ENCODE measurements at regions not wholly inside any gene's neighbourhood (a gene's known extent, or its start where the extent isn't known, plus 50 kb on each side); places are given as distances from the start of the nearest gene placed in this dataset.

DNA sequence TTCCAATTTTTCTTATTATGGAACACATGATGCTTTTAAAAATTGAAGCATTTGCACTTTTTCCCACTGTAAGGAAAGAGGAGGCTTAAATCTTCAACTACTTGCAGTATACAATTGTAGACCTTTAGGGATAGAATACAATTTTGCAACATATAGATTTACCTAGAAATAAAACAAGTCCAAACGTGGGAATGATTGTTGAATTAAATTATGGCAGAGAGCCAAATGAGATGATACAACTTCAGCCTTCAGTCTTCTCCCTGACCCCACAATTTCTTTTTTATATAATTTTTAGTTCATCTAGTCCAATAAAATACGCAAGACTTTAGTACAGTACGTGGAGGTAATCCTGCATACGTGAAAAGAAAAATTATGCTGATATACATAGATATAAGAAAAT is 666.5 kb downstream of the SLC16A7 start:
- no peaks in the 10 kb centered on the region for H3K9me3 Mint-ChIP-seq
- no peak overlapping the region for H3K27ac Mint-ChIP-seq
- no peak overlapping the region for H3K4me3 Mint-ChIP-seq
- no peaks in the 10 kb centered on the region for H3K4me1 Mint-ChIP-seq
- DNase-seq, result no peak
- CTCF ChIA-PET, result no interaction called here
- no peaks in the 10 kb centered on the region for H3K36me3 Mint-ChIP-seq
- H3K27me3 Mint-ChIP-seq, result no peaks in the 10 kb centered on the region

DNA sequence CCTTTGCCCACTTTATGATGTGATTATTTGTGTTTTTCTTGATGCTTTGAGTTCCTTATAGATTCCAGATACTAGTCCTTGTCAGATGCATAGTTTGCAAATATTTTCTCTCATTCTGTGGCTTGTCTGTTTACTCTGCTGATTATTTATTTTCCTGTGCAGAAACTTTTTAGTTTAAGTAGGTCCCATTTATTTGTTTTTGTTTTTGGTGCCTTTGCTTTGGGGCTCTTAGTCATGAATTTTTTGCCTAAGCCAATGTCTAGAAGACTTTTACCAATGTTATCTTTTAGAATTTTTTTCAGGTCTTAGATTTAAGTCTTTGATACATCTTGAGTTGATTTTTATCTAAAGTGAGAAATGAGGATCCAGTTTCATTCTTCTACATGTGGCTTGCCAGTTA is 667.3 kb downstream of the SLC16A7 start:
- Mint-ChIP-seq H3K4me3 (no peak overlapping the region), H3K27ac (no peak overlapping the region)
- CTCF ChIA-PET, result no interaction called here

DNA sequence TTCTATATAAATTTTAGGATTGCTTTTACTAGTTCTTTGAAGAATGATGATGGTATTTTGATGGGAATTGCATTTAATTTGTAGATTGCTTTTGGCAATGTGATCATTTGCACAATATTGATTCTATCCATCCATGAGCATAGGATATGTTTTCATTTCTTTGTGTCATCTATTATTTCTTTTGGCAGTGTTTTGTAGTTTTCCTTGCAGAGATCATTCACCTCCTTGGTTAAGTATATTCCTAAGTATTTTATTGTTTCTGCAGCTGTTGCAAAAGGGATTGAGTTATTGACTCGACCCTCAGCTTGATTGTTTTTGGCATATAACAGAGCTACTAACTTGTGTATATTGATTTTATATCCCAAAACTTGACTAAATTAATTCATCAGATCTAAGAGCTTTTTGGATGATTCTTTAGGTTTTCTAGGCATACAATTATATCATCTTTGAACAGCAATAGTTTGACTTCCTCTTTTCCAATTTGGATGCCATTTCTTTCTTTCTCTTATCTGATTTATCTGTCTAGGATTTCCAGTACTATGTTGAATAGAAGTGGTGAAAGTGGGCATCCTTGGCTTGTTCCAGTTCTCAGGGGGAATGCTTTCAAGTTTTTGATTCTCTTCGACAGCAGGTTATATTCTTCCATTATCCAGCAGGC is 668.1 kb downstream of the SLC16A7 start:
- no peak overlapping the region for H3K4me3 Mint-ChIP-seq
- no peak overlapping the region for H3K27ac Mint-ChIP-seq
- DNase-seq, result no peak
- H3K9me3 Mint-ChIP-seq, result no peaks in the 10 kb centered on the region
- H3K27me3 Mint-ChIP-seq, result no peaks in the 10 kb centered on the region
- CTCF ChIA-PET, result no interaction called here
- no peaks in the 10 kb centered on the region for H3K36me3 Mint-ChIP-seq
- no peaks in the 10 kb centered on the region for H3K4me1 Mint-ChIP-seq

More for the DNA sequence above, 667.3 kb downstream of the SLC16A7 start:
- Mint-ChIP-seq H3K36me3 (no peaks in the 10 kb centered on the region), H3K4me1 (no peaks in the 10 kb centered on the region), H3K9me3 (no peaks in the 10 kb centered on the region), H3K27me3 (no peaks in the 10 kb centered on the region)
- no peak for DNase-seq

DNA sequence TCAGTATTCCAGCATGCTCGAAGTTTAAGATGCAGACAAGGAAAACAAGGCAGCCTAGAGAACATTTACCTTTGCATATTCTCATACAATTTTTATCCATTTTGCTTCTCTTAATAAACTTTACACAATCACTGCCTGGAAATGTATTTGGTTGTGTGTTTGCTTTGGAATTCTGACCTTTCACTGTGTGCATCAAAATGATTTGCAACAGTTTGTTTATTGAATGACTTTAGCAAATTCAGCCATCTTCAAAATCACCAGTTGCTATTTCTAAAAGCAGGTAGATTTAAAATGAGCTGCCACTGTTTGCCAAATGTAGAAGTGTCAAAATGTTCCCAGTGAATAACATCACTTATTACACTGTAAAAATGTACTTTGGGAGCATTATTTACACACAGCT is 669.9 kb downstream of the SLC16A7 start:
- DNase-seq, result no peak
- no peak overlapping the region for H3K4me3 Mint-ChIP-seq
- H3K4me1 Mint-ChIP-seq, result no peaks in the 10 kb centered on the region
- H3K27ac Mint-ChIP-seq, result no peak overlapping the region
- H3K27me3 Mint-ChIP-seq, result no peaks in the 10 kb centered on the region
- CTCF ChIA-PET, result no interaction called here
- no peaks in the 10 kb centered on the region for H3K36me3 Mint-ChIP-seq
- peaks cover 2% of the 10 kb centered on the region for H3K9me3 Mint-ChIP-seq

DNA sequence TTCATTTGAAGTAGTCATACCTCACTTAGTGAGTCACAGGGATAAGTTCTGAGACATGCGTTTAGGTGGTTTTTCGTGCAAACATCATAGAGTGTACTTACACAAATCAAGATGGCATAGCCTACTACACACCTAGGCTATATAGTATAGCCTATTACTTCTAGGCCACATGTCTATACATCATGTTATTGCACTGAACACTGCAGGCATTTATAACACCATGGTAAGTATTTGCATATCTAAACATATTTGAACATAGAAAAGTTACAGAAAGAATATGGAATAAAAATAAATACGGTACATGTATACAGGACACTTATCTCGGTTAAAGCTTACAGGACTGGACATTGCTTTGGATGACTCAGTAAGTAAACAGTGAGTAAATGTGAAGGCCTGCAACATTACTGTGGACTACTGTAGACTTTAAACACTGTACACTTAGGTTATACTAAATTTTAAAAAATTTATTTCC is 670.6 kb downstream of the SLC16A7 start:
- no peak for DNase-seq
- Mint-ChIP-seq H3K4me1 (no peaks in the 10 kb centered on the region), H3K27me3 (no peaks in the 10 kb centered on the region)

DNA sequence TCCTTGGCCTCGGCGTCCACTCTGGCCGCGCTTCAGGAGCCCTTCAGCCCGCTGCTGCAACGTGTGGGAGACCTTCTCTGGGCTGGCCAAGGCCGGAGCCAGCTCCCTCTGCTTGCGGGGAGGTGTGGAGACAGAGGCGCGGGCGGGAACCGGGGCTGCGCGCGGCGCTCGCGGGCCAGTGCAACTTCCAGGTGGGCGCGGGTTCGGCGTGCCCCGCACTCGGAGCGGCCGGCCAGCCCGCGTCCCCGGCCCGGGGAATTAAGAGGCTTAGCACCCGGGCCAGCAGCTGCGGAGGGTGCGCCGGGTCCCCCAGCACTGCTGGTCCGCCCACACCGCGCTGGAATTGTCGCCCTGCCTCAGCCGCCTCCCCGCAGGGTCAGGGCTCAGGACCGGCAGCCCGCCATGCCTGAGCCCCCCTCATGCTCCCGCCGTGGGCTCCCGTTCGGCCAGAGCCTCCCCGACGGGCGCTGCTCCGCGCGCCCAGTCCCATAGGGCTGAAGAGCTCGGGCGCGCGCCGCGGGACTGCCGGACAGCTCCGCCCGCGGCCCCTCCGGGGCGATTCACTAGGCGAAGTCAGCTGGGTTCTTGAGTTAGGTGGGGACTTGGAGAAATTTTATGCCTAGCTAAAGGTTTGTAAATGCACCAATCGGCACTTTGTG is 673.9 kb downstream of the SLC16A7 start:
- H3K9me3 Mint-ChIP-seq, result peaks cover 7% of the 10 kb centered on the region

More for the DNA sequence above, 670.6 kb downstream of the SLC16A7 start:
- H3K36me3 Mint-ChIP-seq, result no peaks in the 10 kb centered on the region
- no peak overlapping the region for H3K27ac Mint-ChIP-seq
- H3K9me3 Mint-ChIP-seq, result peaks cover 7% of the 10 kb centered on the region
- CTCF ChIA-PET, result no interaction called here
- no peak overlapping the region for H3K4me3 Mint-ChIP-seq

DNA sequence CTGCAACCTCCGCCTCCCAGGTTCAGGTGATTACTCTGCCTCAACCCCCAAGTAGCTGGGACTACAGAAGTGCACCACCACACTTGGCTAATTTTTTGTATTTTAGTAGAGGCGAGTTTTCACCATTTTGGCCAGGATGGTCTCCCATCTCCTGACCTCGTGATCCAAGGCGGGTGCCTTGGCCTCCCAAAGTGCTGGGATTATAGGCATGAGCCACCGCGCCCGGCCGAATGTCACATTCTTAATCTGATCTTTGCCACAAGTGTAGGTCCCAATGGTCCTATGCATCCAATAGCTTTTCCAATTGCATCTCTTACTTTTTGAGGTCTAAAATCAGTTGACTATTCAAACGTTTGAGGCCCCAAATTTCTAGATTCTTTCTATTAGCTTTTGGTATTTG is 676.0 kb downstream of the SLC16A7 start:
- Mint-ChIP-seq H3K4me1 (no peaks in the 10 kb centered on the region), H3K9me3 (peaks cover 7% of the 10 kb centered on the region), H3K27ac (no peak overlapping the region), H3K27me3 (no peaks in the 10 kb centered on the region), H3K4me3 (no peak overlapping the region), H3K36me3 (no peaks in the 10 kb centered on the region)
- CTCF ChIA-PET, result no interaction called here
- DNase-seq, result no peak

More for the DNA sequence above, 673.9 kb downstream of the SLC16A7 start:
- Mint-ChIP-seq H3K4me1 (no peaks in the 10 kb centered on the region), H3K27ac (no peak overlapping the region), H3K27me3 (no peaks in the 10 kb centered on the region), H3K4me3 (no peak overlapping the region), H3K36me3 (no peaks in the 10 kb centered on the region)
- no peak for DNase-seq
- CTCF ChIA-PET, result no interaction called here

DNA sequence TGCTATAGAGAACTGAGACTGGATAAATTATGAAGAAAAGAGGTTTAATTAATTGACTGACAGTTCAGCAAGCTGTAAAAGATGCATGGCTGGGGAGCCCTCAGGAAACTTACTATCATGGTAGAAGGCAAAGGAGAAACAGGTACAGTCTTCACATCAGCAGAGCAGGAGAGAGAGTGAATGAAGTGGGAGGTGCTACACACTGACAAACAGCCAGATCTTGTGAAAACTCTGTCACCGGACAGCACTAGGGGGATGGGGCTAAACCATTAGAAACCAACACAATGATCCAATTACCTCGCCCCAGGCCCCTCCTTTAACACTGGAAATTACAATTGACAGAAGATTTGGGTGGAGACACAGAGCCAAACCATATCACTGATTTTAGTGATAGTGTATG is 682.4 kb downstream of the SLC16A7 start:
- CTCF ChIA-PET, result no interaction called here
- Mint-ChIP-seq H3K9me3 (peaks cover under 1% of the 10 kb centered on the region), H3K4me1 (no peaks in the 10 kb centered on the region), H3K36me3 (no peaks in the 10 kb centered on the region), H3K27ac (no peak overlapping the region), H3K4me3 (no peak overlapping the region), H3K27me3 (no peaks in the 10 kb centered on the region)
- no peak for DNase-seq

DNA sequence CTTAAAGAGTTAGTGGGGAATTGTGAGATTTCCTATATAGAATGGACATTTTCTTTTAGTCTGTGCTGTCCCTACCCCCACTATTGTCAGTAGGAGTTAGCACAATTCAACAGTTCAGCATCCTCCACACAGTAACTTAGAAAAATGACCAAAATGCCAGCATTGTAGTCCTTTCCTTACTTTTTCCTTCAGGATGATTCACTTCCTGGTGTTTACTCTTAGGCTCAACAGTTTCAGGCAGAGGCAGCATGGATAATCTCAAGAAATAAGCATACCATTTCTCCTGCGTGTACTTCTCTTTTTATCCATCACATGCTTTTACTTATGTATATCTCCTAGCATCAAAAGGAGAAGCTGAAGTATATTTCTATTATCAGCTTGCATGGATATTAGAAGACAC is 683.4 kb downstream of the SLC16A7 start:
- Mint-ChIP-seq H3K27me3 (no peaks in the 10 kb centered on the region), H3K36me3 (no peaks in the 10 kb centered on the region), H3K27ac (no peak overlapping the region), H3K4me1 (no peaks in the 10 kb centered on the region), H3K9me3 (peaks cover 4% of the 10 kb centered on the region), H3K4me3 (no peak overlapping the region)
- no peak for DNase-seq
- CTCF ChIA-PET, result no interaction called here

DNA sequence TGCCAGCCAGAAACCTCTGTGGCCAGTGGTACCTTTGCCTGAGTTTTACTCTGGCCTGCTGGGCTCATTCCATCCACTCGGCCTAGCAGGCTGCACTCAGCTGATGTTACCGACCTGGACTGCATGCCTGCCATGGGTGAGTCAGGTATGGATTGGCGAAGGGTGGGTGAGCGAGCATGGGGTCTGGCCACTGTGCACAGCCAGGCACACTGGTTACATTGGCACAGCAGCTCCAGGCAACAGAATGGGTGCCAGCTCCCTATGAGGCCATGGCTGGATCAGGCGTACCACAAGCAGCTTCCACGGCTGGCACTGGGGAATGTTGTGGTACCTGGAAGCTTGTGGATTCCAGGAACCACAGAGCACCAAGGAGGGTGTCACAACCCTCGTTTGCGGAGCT is 685.7 kb downstream of the SLC16A7 start:
- Mint-ChIP-seq H3K4me1 (no peaks in the 10 kb centered on the region), H3K4me3 (no peak overlapping the region), H3K27me3 (no peaks in the 10 kb centered on the region), H3K9me3 (peaks cover 4% of the 10 kb centered on the region), H3K27ac (no peak overlapping the region), H3K36me3 (no peaks in the 10 kb centered on the region)
- CTCF ChIA-PET, result no interaction called here
- DNase-seq, result no peak

DNA sequence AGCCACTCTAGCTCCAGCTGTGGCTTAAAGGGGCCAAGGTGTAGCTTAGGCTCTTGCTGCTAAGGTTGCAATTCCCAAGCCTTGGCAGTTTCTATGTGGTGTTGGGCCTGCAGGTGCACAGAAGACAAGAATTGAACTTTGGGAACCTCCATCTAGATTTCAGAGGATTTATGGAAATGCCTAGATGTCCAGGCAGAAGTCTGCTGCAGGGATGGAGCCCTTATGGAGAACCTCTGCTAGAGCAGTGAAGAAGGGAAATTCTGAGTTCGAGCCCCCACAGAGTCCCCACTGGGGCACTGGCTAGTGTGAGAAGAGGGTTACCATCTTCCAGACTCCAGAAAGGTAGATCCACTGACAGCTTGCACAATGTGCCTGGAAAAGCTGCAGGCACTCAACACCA is 694.7 kb downstream of the SLC16A7 start:
- CTCF ChIA-PET, result no interaction called here
- Mint-ChIP-seq H3K4me3 (no peak overlapping the region), H3K9me3 (peaks cover 9% of the 10 kb centered on the region), H3K27ac (no peak overlapping the region), H3K36me3 (no peaks in the 10 kb centered on the region), H3K27me3 (no peaks in the 10 kb centered on the region), H3K4me1 (no peaks in the 10 kb centered on the region)
- DNase-seq, result no peak

DNA sequence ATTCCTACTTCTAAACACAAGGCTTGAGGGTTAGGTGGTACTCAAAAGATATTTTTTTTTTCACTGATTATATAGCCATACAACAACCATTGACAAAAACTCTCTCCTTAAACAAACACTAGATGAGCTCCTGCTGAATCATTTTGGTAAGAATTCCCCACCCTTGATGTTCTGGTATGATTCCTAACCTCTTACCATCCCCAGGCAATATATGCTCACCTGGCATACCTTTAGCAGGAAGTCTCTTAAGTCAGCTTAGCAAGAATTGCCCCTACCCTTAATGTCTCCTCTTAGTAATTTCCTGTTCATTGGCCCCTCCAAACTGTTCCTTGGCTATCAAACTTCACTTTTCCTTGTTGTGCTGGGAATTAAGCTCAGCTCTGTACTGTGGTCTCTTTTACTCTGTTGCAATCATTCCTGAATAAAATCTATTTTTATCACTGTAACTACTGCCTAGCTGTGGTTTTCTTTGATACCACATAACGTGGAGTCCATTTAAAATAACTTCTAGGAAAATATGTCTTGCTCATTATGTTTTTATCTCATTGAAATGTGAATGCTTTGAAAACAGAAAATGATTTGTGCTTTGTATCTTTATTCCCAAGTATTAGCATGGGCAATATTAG is 712.6 kb downstream of the SLC16A7 start:
- Mint-ChIP-seq H3K27me3 (no peaks in the 10 kb centered on the region), H3K4me3 (no peak overlapping the region), H3K36me3 (no peaks in the 10 kb centered on the region), H3K9me3 (peaks cover 2% of the 10 kb centered on the region), H3K4me1 (no peaks in the 10 kb centered on the region), H3K27ac (no peak overlapping the region)
- DNase-seq, result no peak
- CTCF ChIA-PET, result no interaction called here

DNA sequence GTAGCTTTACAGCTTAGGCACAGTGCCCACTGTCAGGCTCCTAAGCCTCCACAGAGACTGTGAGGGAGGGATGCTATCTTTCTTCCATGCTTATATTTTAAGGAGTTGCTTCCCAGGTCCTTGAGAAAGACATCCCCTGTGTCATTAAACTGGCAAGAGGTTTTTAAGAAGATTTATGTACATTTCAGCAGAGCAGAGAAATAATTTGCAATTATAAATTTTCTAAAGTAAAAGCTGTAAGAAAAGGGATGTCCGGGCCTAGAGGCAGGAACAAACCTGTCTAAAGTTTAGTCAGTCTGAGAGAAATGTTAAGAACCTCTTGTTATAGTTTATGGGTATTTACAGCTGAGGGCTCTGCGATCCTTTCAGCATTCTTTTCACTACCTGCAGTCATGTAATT is 716.1 kb downstream of the SLC16A7 start:
- Mint-ChIP-seq H3K4me3 (no peak overlapping the region), H3K9me3 (peaks cover 4% of the 10 kb centered on the region), H3K36me3 (no peaks in the 10 kb centered on the region), H3K4me1 (no peaks in the 10 kb centered on the region), H3K27ac (no peak overlapping the region), H3K27me3 (no peaks in the 10 kb centered on the region)
- DNase-seq, result no peak
- CTCF ChIA-PET, result interaction anchor here (0.6 kb wide), 1 partner anchor 1138 kb away, joined by 3 read pairs; no protein-coding TSS in a partner anchor

DNA sequence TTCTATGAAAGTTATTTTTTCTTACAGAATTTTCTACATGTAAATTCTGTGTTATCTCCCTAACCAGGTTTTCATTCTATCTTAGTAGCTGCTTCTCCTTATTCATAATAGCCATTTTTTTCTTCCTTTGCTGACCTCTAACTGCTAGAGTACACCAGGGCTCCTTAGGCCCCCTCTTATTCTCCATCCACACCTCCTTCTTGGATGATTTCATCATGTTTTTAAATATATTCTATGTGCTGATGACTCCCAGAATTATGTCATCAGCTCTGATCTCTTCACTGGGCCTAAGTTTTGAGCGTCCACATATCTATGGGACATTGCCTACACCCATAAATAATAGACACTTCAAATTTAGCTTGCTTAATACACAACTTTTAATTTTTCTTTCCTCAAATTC is 721.5 kb downstream of the SLC16A7 start:
- no peak for DNase-seq
- CTCF ChIA-PET, result no interaction called here
- no peaks in the 10 kb centered on the region for H3K36me3 Mint-ChIP-seq
- H3K9me3 Mint-ChIP-seq, result peaks cover 2% of the 10 kb centered on the region
- H3K27me3 Mint-ChIP-seq, result no peaks in the 10 kb centered on the region
- H3K4me3 Mint-ChIP-seq, result no peak overlapping the region
- H3K4me1 Mint-ChIP-seq, result no peaks in the 10 kb centered on the region
- H3K27ac Mint-ChIP-seq, result no peak overlapping the region

DNA sequence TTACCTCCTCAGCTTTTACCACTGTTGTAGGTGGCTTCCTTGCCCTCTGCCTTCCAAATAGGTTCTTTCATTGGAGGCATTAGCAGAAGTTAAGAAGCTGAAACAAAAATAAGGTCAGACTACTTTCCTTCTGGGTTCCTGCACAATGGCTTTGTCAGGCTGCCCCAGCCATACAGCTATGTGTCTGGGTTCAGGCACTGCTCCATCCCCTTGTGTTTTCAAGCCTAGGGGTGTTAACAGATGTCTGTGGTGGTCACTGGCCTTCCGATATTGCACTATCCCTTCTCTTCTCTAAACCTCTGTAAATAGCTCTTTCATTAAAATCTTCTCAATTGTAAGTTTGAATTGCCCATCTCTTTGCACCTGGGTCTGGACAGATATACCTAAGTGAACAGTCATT is 728.9 kb downstream of the SLC16A7 start:
- Mint-ChIP-seq H3K36me3 (no peaks in the 10 kb centered on the region), H3K27me3 (no peaks in the 10 kb centered on the region), H3K9me3 (peaks cover 5% of the 10 kb centered on the region), H3K4me1 (no peaks in the 10 kb centered on the region), H3K4me3 (no peak overlapping the region), H3K27ac (no peak overlapping the region)
- no peak for DNase-seq
- CTCF ChIA-PET, result no interaction called here
